HG03521 (cell line): ENCODE measurements at regions not wholly inside any gene's neighbourhood (a gene's known extent, or its start where the extent isn't known, plus 50 kb on each side); places are given as distances from the start of the nearest gene placed in this dataset.
"Not testable (repeated sequence)": the region's sequence is repeated elsewhere in the genome, so short reads cannot be mapped to it uniquely, and the experiment has no call there.

Experiments used
- ATAC-seq: cut with Tn5 transposase; IDR thresholded peaks from one replicate; pipeline ENCODE4 v1.9.1; 2021; ENCODE audit warnings: mild to moderate bottlenecking, moderate library complexity; ENCODE audit not compliant: unreplicated experiment

DNA sequence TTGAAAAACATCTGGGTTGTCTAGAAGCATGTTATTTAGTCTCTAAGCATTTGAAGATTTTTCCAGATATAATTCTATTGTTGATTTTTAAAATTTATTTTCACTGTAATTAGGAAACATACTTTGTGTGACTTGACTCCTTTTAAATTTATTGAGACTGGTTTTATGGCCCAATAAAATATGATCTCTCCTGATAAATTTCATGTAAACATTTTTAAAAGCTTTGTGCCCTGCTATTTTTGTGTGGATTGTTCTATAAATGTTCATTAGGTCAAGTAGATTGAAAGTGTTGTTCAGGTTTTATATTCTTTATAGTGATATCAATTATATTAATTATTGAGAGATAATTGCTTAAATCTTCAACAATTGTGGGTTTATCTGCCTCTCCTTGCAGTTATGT is 105.4 kb downstream of the RFX6 start:
- ATAC-seq = no peak

DNA sequence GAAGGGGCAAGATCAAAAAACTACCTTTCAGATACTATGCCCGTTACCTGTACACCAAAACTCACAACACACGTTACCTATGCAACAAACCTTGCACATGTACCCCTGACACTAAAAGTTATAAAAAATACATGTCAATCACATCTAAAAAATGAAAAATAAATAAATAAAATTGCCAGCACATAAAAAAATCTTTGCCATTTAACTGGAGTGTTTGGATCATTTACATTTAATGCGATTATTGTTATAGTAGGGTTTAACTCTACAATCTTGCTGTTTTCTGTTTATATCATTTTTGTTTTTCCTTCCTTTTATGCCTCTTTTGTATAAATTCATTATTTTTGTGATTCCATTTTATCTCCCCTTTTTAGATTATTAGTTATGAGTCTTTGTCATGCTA is 106.3 kb downstream of the RFX6 start:
- no peak for ATAC-seq

DNA sequence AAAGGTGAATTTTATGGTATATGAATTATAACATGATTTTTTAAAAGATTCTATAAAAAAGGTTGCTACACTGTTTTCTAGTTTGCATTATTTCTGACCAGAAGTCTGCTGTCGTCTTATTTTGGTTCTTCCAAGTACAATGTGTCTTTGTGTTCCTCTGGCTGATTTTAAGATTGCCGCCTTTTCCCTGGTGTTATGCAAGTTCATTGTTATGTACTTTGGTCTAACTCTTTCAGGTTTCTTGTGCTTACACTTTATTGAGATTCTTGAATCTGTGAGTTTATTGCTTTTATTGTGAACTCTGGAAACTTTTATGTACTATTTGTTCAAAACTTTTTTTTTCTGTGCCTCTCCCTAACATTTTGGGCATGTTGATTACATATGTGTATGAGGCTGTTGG is 109.8 kb downstream of the RFX6 start:
- ATAC-seq = no peak

DNA sequence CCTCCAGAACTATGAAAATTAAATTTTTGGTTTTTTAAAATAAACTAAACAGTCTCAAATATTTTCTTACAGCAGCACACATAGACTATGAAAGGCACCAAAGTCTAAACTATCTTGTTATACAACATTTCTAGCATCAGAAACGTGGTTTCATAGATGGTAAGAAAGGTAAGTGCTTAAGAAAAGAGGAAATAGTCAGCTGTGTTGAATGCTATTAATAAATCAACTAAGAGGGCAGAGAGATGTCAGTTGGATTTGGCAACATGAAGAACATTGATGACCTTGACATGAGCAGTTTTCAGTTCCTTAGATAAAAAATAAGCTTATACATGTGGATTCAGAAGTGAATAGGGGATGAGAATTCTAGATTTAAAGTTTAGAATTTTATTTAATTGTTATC is 113.6 kb downstream of the RFX6 start:
- no peak for ATAC-seq

DNA sequence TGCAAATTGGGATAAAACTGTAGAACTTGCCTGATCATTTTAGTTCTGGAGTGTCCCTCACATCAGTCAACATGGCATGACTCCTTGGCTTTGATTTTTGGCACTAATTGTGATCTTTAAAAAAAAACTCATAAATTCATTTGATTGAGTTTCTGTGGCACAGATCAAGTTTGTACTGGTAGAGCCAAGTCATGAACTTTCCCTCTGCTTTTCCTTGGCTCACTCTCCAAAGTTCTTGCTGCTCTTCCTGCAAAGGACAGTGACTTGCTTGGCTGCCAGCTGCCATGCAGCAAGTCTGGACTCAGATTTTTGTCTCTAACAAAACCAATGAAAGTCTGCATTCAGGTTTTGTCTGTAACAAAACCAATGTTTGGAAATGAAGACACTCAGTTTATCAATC is 115.5 kb downstream of the RFX6 start:
- ATAC-seq = no peak

DNA sequence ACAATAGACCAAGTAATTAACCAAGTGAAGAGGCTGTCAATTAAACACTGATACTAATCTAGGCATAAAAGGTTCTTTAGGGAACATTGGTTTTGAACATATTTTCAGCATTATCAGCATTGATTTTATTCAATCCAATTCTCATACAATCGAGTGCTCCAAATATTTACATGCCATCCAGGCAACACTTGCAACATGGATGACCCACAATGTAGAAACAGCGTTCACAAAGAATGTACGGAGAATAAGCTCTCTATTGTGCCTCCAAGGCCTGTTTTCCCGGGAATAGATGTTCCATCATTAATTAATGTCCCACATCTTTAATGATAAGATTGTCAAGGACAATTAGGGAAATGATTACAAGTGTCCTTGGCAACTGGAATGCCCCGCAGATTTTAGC is 117.4 kb downstream of the RFX6 start:
- no peak for ATAC-seq

DNA sequence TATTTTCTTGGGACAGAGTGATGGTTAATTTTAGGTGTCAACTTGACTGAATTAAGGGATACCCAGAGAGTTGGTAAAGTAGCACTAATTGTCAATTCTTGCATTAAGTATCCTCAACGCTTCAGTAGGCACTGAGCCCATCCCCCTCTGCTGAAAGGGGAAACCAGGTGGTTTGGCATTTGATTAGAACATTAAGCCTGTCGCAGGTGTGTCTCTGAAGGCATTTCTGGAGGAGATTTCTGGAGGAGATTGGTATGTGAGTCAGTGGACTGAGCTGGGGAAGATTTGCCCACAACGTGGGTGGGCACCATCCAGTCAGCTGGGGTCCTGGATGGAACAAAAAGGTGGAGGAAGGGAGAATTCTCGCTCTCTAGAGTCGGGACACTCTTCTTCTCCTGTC is 119.8 kb downstream of the RFX6 start:
- no peak for ATAC-seq

DNA sequence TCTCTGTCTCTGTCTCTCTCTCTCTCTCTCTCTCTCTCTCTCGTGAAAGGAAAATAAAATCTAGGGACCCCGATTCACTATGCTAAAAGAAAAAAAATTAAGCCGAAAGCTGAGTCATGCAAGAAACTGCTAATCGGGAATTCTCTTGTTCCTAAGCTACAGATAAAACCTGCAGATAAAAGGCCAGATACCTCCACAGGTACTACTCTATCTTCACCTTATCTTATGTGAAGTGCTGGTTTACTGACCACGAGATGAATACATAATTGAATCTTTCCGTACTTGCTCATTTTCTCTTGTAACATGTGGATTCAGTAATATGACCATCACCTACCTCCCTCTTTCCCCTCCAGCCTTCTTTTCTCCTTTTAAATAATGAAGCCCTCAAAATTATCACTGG is 120.5 kb downstream of the RFX6 start:
- ATAC-seq = no peak

DNA sequence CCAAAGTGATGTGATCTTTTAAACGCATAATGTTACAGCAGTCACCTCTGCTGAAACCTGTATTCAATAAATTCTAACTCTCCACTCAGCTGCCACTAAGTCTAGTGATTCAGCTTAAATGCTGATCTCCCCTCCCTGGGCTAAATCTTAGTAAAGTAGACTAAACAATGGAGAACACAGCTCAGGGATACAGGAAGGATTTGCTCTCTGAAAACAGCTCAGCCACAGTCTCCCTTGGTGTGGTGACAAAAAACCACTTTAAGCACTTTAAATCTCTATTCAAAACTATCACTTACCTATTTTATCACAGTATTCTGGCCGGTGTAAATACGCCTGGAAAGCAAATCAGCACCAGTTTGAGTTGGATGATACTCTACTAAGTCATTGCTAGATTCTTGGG is 130.6 kb downstream of the RFX6 start:
- no peak for ATAC-seq

DNA sequence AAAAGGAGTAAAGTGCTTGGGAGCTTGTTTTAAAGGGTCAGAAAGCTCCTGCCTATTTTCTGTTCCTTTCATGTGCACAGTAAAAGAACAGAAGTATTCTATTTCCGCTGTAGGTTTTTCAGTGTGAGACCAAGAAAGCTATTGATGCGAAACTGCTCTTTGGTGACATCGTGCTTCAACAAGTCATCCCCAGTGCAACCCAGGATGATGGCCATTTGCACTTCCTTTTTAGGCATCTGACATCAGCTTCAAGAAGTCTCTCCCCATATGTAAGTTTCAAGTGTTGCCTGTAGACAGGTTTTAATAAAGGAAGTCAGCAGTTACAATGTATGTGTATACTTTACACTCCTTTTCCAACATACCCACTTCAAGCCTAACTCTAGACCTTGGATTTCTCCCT is 131.6 kb downstream of the RFX6 start:
- peak; percentile 69 for ATAC-seq

DNA sequence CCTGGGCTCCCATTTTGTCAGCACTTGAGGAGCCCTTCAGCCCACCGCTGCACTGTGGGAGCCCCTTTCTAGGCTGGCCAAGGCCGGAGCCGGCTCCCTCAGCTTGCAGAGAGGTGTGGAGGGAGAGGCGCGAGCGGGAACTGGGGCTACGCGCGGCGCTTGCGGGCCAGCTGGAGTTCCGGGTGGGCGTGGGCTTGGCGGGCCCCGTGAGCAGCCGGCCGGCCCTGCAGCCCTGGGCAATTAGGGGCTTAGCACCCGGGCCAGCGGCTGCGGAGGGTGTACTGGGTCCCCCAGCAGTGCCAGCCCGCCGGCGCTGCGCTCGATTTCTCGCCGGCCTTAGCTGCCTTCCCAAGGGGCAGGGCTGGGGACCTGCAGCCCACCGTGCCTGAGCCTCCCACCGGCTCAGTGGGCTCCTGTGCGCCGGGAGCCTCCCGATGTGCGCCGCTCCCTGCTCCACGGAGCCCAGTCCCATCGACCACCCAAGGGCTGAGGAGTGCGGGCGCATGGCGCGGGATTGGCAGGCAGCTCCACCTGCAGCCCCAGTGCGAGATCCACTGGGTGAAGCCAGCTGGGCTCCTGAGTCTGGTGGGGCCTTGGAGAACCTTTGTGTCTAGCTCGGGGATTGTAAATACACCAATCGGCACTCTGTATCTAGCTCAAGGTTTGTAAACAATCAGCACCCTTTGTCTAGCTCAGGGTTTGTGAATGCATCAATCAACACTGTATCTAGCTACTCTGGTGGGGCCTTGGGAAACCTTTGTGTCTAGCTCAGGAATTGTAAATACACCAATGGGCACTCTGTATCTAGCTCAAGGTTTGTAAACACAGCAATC is 137.8 kb downstream of the RFX6 start:
- not testable (repeated sequence) for ATAC-seq

DNA sequence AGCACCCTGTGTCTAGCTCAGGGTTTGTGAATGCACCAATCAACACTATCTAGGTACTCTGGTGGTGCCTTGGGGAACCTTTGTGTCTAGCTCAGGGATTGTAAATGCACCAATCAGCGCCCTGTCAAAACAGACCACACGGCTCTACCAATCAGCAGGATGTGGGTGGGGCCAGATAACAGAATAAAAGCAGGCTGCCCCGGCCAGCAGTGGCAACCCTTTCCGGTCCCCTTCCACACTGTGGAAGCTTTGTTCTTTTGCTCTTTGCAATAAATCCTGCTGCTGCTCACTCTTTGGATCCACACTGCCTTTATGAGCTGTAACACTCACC is 138.4 kb downstream of the RFX6 start:
- ATAC-seq = not testable (repeated sequence)

DNA sequence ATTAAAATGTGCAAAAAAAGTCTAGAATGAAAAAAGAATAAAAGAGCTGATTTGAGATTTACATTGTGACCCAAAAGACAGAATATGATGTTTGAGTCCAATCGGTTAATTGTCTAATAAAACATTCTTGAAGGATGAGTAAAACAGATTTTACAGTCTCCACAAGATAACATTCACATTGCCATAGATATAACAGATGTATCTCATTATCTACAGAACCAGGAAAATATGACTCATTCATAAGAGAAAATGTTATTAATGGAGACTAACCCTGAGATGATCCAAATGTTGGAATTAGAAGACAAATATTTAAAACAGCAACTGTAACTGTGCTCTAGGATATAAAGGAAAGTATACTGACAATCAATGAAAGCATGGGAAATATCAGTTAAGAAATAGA is 141.7 kb downstream of the RFX6 start:
- no peak for ATAC-seq

DNA sequence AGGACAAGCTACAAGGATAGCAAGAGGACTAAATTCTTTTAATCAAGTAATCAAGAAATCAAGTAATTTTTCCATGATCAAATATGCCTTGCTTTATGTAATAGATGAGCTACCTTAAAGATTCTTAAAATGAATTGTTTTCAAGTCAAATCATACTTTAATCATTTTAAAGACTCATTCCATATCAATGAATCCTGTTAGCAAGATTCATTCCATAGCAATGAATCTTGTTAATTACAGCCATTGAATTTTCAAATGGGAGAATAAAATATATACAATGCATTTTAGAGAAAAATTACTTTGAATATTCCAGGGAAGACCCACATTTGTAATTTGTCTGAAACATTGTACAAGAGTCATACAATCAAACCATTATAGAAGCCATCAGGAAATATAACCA is 145.7 kb downstream of the RFX6 start:
- no peak for ATAC-seq

DNA sequence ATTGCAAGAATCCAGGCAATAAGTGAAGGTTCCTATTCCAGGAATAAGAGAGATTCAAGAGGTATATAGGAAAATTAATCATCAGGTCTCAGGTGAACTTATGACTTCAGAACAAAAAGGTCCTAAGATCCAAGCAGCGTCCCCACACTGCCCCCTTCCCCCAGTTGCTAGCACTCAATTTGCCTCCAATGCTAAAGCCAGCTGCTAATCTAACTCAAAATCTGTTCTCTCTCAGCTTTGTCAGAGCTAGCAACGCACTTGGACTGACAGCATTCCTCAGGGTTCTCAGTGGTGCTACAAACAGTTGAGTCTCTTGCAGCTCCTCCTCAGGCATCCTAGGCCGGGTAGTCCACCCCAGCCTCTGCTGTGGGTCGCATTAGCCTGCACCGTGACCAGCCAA is 148.3 kb downstream of the RFX6 start:
- ATAC-seq = no peak

DNA sequence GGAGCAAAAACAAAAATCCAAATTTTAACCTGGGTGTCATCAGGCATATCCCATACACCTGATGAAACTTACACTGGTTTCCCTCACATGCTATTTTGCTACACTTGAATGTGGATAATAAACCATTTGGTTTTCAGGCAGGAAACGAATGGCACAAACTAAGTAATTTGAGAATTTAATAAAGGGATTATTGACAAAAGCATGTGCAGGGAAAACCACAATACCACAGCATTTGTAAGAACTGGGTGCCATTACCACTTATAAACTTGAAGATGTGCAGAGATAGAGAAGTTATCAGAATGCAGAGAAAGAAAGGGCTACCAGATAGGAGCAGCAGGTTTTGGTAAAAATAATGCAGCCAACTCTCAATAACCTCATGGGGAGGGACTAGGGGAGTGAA is 151.2 kb downstream of the RFX6 start:
- ATAC-seq = no peak

DNA sequence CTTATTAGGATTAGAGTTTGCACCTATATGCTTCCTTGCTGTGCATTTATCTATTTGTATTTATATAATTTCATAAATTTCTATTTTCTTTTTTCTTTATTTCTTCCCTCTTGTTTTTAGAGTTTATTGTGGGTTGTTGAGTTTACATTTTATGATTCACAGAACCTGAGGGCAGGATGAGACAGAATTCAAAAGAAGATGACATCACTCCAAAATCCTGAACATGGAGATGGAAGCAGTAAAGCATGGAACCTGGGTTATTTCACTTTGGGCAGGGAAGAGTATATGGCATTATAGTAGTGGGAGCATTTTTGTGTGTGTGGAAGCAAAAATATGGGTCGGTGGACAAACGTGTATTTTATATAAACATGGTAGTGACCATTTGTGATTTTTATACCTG is 157.5 kb downstream of the RFX6 start:
- no peak for ATAC-seq

DNA sequence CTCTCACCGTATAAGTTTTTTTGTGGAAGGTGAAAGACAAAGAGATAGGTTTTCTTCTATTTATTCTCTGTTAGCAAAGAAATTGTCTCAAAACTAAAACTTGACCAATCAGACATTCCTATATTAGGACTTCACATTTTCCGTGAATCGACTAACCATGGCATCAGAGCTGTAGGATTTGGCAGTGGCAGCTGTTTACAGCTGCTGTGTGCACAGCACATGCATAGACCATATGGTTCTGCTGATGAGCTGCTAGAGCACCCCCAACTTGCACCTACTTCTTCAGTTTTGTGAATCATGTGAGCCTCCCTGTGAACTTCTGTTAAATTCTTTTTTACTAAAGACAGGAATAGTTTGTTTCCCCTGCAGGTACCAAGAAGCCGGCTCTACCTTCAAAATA is 157.9 kb downstream of the RFX6 start:
- no peak for ATAC-seq

DNA sequence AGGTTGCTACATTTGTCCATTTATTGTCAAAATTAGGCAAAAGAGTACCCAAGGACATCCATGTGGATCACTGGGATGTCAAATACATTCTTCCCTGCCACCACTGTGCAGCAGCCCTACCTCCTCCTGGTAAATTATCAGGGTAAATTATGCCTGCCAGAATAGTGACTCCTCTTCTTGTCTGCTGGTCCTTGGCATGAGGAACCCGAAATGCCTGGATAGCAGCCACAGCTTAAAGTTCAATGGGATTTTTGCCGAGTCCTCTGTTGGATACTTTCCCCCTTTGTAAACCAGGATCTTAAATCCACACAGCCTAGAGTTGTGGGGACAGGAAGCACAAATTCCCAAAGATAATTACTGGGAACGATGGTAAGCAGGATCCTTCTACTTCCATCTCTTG is 173.3 kb downstream of the RFX6 start:
- ATAC-seq = no peak

DNA sequence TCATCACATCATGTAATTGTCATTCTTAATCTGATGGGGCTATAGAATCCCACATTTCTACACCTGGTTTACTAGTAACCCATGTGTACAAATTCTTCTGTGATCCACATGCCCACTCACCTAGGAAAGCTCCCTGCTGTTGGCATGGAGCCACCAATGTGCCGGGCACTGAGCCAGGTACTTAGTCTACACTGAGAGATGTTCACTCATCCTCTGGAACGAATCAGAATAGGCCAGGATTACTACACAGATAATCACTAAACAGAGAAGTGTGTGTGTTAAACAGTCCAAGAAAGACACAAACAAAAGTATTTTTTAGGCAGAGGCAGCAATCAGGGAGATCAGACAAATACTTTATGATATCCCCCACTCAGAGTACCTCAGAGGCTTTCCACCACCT is 193.2 kb upstream of the VGLL2 start:
- no peak for ATAC-seq

DNA sequence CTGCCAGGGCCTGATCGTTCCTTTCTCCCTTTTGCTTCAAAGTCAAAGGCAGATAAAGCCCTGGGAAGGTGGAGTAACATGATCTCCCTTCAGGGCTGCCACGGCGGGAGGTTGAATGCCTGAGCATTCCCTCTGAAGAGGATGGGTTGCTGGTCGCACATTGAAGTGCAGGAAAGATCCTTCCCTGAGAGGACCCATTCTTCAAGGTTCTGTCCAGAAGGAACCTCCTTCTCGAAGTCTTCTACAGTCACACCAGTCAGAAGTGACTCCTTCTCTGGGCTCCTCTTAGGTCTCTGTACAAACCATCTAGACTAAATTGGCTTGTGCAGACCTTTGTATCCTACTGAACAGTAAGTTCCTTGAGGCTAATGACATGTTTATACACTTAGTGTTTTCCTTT is 192.6 kb upstream of the VGLL2 start:
- ATAC-seq = no peak

DNA sequence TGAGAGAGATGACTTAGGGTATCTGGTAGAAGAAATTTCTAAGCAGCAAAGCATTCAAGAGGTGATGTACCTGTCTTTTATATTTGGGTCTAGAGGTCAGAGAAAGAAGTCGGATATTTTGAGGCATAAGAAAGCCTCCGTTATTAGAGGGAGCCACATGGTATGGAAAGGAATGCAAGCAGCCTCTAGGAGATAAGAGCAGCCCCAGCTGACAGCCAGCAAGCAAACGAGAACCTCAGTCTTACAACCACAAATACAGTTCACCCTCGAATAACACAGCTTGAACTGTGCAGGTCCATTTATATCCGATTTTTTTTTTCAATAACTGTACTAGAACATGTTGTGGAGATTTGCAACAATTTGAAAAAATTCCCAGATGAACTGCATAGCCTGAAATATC is 190.7 kb upstream of the VGLL2 start:
- no peak for ATAC-seq

DNA sequence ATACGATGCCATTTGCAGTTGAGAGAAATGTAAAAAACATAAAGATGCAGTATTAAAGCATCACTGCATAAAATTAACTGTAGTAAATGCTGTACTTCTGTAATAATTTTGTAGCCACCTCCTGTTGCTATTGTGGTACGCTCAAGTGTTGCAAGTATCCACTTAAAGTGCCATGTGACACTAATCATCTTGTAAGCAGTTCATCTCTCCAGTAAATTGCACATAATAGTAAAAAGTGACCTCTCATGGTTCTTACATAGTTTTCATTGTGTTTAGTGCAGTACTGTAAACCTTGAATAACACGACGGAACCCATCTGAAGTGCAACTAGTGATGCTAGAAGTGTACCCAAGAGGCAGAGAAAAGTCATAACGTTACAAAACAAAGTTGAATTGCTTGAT is 190.1 kb upstream of the VGLL2 start:
- ATAC-seq = no peak
